Muscle layer of colon (tissue), 2 donors: ENCODE measurements at regions not wholly inside any gene's neighbourhood (a gene's known extent, or its start where the extent isn't known, plus 50 kb on each side); places are given as distances from the start of the nearest gene placed in this dataset.

Experiments used
- H3K27ac ChIP-seq: one replicate; pipeline ENCODE4 v1.7.0; 2013; ENCODE audit warnings: low read depth, mild to moderate bottlenecking, low read length, moderate library complexity
- H3K27me3 ChIP-seq, 2 donors: one replicate each; pipeline ENCODE4 v1.7.0; 2013; ENCODE audit warnings: low read length in 2 of 2, mild to moderate bottlenecking in 2 of 2; ENCODE audit not compliant: insufficient read depth in 2 of 2, control insufficient read depth in 1 of 2
- H3K36me3 ChIP-seq: one replicate; pipeline ENCODE4 v1.7.0; 2013; ENCODE audit warnings: mild to moderate bottlenecking, low read length; ENCODE audit not compliant: insufficient read depth
- H3K4me1 ChIP-seq: one replicate; pipeline ENCODE4 v1.7.0; 2013; ENCODE audit warnings: mild to moderate bottlenecking, low read length; ENCODE audit not compliant: insufficient read depth
- H3K4me3 ChIP-seq, 2 donors: one replicate each; pipeline ENCODE4 v1.7.0; 2013; ENCODE audit warnings: low read length in 2 of 2, low read depth in 1 of 2, mild to moderate bottlenecking in 1 of 2, moderate library complexity in 1 of 2
- H3K9ac ChIP-seq: one replicate; pipeline ENCODE4 v1.7.0; 2013; ENCODE audit warnings: low read length
- H3K9me3 ChIP-seq: one replicate; pipeline ENCODE4 v1.7.0; 2013; ENCODE audit warnings: mild to moderate bottlenecking, low read length
- donor health status: abdominal sarcoma.
- donor health status: Adenocarcinoma of cecum.

- Histone ChIP-seq H3K9ac (no peak overlapping the region), H3K27me3 (no peaks in the 10 kb centered on the region), H3K36me3 (no peaks in the 10 kb centered on the region), H3K27ac (no peak overlapping the region), H3K4me1 (peaks cover 6% of the 10 kb centered on the region), H3K4me3 (no peak overlapping the region), H3K9me3 (no peaks in the 10 kb centered on the region)
Observed at GRCh38 chr12:115693970-115694369, 583.5 kb downstream of the MED13L start.

GRCh38 chr12:115691123-115691522 is 586.4 kb downstream of the MED13L start:
- H3K4me1 ChIP-seq: no peaks in the 10 kb centered on the region
- no peaks in the 10 kb centered on the region for H3K27me3 ChIP-seq
- no peaks in the 10 kb centered on the region for H3K9me3 ChIP-seq
- H3K9ac ChIP-seq: no peak overlapping the region
- H3K27ac ChIP-seq: no peak overlapping the region
- H3K36me3 ChIP-seq: no peaks in the 10 kb centered on the region
- H3K4me3 ChIP-seq: no peak overlapping the region

- H3K4me3 ChIP-seq: no peak overlapping the region
- no peaks in the 10 kb centered on the region for H3K27me3 ChIP-seq
- no peaks in the 10 kb centered on the region for H3K36me3 ChIP-seq
Observed at GRCh38 chr12:115687094-115687493, 590.4 kb downstream of the MED13L start.

GRCh38 chr12:115683240-115683780 is 594.2 kb downstream of the MED13L start:
- no peaks in the 10 kb centered on the region for H3K4me1 ChIP-seq
- no peaks in the 10 kb centered on the region for H3K27me3 ChIP-seq
- H3K36me3 ChIP-seq: no peaks in the 10 kb centered on the region
- H3K4me3 ChIP-seq: no peak overlapping the region
- no peak overlapping the region for H3K27ac ChIP-seq
- no peak overlapping the region for H3K9ac ChIP-seq
- H3K9me3 ChIP-seq: no peaks in the 10 kb centered on the region

More at GRCh38 chr12:115687094-115687493, 590.4 kb downstream of the MED13L start:
- H3K9me3 ChIP-seq: no peaks in the 10 kb centered on the region
- no peaks in the 10 kb centered on the region for H3K4me1 ChIP-seq
- no peak overlapping the region for H3K27ac ChIP-seq
- H3K9ac ChIP-seq: no peak overlapping the region

GRCh38 chr12:115680967-115681366 is 596.5 kb downstream of the MED13L start:
- Histone ChIP-seq H3K27ac (no peak overlapping the region), H3K9me3 (no peaks in the 10 kb centered on the region), H3K4me3 (no peak overlapping the region), H3K36me3 (no peaks in the 10 kb centered on the region), H3K27me3 (no peaks in the 10 kb centered on the region), H3K4me1 (no peaks in the 10 kb centered on the region), H3K9ac (no peak overlapping the region)

DNA sequence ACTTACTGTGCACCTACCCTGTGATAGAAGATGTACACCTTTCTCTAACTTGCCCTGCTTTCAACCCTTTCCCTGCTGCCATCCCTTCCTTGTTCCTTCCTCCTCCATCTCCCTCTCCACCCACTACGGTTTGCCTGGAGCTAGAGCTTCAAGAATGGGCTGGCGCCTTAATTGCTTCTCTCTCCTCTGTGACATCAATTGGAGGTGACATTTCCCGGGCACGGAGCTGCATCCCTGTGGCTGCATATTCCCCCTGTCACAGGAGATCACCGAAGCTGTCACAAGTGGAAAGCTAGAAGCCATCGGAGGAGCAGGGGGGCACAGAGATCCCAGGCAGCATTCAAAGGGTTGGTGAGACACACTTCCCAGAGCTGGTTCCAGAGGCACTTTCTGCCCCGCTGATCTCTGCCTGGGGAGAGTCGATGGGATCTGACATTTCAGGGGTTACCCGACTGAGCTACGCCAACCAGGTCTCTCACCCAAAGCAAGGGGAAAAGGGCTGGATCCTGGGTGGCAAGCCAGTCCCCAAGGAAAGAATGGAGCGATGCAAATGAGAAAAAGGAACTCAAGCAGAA is 604.9 kb downstream of the MED13L start:
- Histone ChIP-seq H3K4me1 (no peaks in the 10 kb centered on the region), H3K9me3 (no peaks in the 10 kb centered on the region), H3K4me3 (no peak overlapping the region), H3K27me3 (no peaks in the 10 kb centered on the region), H3K36me3 (no peaks in the 10 kb centered on the region), H3K27ac (no peak overlapping the region), H3K9ac (no peak overlapping the region)

DNA sequence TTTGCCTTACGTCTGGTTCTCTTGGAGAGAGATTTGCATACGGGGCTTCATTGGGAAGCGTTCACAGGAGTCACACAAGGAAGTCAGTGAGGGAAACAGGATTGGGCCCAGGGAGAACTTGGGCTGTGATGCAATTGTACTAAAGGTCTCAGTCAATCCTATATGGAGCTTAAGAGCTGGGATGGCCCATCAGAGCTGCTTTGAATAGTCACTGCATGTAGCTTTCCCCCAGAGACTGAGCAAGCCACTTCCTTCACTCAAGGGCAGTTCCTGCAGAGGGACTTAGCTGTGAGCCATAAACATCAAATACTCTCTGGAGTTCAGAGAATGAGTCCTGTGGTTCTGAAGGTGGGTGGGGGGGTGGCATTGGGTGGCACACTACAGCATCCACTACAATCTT is 605.4 kb downstream of the MED13L start:
- H3K27ac ChIP-seq: no peak overlapping the region
- no peaks in the 10 kb centered on the region for H3K36me3 ChIP-seq
- no peak overlapping the region for H3K9ac ChIP-seq
- no peaks in the 10 kb centered on the region for H3K4me1 ChIP-seq
- no peaks in the 10 kb centered on the region for H3K9me3 ChIP-seq
- no peak overlapping the region for H3K4me3 ChIP-seq
- H3K27me3 ChIP-seq: no peaks in the 10 kb centered on the region

DNA sequence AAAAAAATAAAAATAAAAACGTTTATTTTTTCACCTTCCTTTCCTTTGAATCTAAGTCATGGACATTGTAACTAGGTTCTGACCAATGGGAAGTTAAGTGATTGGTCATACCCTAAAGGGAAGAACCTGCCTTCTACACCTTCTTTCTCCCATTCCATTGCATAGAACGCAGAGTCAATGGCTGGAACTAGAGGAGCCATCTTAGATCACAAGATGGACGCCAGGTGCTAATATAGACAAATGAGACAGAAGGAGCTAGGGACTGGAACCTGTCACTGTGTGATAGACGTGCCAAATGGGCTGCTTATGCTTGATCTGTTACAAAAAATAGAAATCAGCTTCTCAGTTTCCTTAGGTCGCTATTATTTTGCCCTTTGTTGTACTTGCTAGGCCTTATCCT is 606.6 kb downstream of the MED13L start:
- Histone ChIP-seq H3K27me3 (no peaks in the 10 kb centered on the region), H3K4me1 (no peaks in the 10 kb centered on the region), H3K36me3 (no peaks in the 10 kb centered on the region), H3K9ac (no peak overlapping the region), H3K9me3 (no peaks in the 10 kb centered on the region), H3K4me3 (no peak overlapping the region), H3K27ac (no peak overlapping the region)

DNA sequence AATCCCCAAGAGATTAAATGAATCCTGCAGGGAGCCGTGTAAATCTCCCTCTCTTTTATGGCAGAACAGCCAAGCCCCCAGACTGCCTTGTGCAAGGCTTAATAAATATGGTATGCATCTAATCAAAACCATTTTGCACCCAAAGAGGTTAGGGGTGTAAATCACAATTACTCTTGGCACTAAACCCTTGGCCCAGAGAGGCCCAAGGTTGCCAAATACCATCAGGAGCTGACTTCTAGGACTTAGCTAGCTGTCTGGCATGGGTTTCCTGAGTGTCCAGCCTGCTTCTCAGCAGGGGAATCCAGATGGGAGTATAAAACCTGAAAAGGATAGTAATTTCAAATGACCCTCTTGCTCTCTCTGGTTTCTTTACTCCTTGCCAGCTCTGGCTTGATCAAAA is 610.4 kb downstream of the MED13L start:
- no peak overlapping the region for H3K27ac ChIP-seq
- no peak overlapping the region for H3K4me3 ChIP-seq
- H3K4me1 ChIP-seq: no peaks in the 10 kb centered on the region
- H3K36me3 ChIP-seq: no peaks in the 10 kb centered on the region
- H3K27me3 ChIP-seq: no peaks in the 10 kb centered on the region
- no peaks in the 10 kb centered on the region for H3K9me3 ChIP-seq
- H3K9ac ChIP-seq: no peak overlapping the region

- Histone ChIP-seq H3K27ac (no peak overlapping the region), H3K4me1 (peaks cover 6% of the 10 kb centered on the region), H3K27me3 (no peaks in the 10 kb centered on the region), H3K4me3 (no peak overlapping the region), H3K36me3 (no peaks in the 10 kb centered on the region), H3K9me3 (no peaks in the 10 kb centered on the region), H3K9ac (no peak overlapping the region)
Observed at GRCh38 chr12:115666168-115666567, 611.3 kb downstream of the MED13L start.

DNA sequence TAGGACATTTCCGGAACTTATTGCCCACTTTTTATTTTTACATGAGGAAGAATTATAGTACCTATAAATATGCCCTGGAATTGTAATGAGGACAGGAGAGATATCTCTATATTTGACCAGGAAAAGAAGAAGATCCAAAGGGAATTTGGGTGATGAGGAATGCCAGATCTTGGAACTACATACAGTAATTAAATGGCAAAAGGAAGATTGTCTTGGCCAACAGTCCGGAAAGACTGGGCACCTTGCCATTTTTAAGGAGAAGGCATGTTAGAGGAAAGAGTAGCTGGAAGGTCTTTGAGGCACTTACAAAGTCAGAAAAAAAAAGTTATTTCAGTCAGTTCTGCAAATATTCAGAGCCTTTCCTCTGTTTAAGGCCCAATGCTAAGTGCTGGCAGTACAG is 616.4 kb downstream of the MED13L start:
- H3K36me3 ChIP-seq: no peaks in the 10 kb centered on the region
- H3K9me3 ChIP-seq: no peaks in the 10 kb centered on the region
- H3K27me3 ChIP-seq: no peaks in the 10 kb centered on the region
- no peak overlapping the region for H3K4me3 ChIP-seq
- peaks cover 10% of the 10 kb centered on the region for H3K4me1 ChIP-seq
- no peak overlapping the region for H3K27ac ChIP-seq
- H3K9ac ChIP-seq: no peak overlapping the region

- Histone ChIP-seq H3K27ac (no peak overlapping the region), H3K4me1 (peaks cover 10% of the 10 kb centered on the region), H3K9me3 (no peaks in the 10 kb centered on the region), H3K4me3 (no peak overlapping the region), H3K9ac (no peak overlapping the region), H3K27me3 (no peaks in the 10 kb centered on the region), H3K36me3 (no peaks in the 10 kb centered on the region)
Observed at GRCh38 chr12:115660211-115660805, 617.2 kb downstream of the MED13L start.
